ENCODE measurements at regions not wholly inside any gene's neighbourhood (a gene's known extent, or its start where the extent isn't known, plus 50 kb on each side); places are given as distances from the start of the nearest gene placed in this dataset.

DNA sequence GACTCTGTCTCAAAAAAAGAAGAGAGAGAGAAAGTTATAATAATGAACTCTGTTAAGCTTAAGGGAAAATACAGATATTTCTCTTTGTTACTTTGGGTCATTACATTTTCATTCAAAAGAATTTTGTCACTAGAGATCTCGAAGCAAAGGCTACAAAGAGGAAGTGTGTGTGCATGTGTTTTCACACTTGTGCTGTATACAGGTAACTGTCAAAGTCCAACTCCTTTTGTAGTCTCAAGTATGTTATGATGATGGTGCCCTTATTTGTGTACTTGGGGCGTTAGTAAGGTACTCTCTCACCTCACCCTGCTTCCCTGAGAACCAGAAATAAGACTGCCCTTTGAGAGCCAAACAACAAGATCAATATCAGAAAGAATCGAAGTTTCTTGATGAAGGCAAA, 152.9 kb upstream of the ZNF644 start:
- no peak for ATAC-seq
- Histone ChIP-seq H3K4me3 (no peak overlapping the region), H3K4me2 (ENCODE audit: control insufficient read depth, insufficient read depth) (no peak overlapping the region), H3K27ac (ENCODE audit: control insufficient read depth, insufficient read depth) (no peak overlapping the region), H3K36me3 (ENCODE audit: control insufficient read depth in 2 of 2, insufficient read depth in 2 of 2, low read length in 1 of 2) (no peaks in the 10 kb centered on the region), H4K20me1 (ENCODE audit: control insufficient read depth, insufficient read depth) (no peaks in the 10 kb centered on the region), H3K9ac (ENCODE audit: control insufficient read depth, insufficient read depth, low read length) (no peak overlapping the region), H2AFZ (ENCODE audit: control insufficient read depth, low read depth, low read length) (no peak overlapping the region), H3K27me3 (replicated peaks in 1 of 2; ENCODE audit: control insufficient read depth in 2 of 2, insufficient read depth in 2 of 2, low read length in 1 of 2) (no peaks in the 10 kb centered on the region), H3K9me3 (replicated peaks; ENCODE audit: control insufficient read depth, insufficient read depth, low read length) (no peaks in the 10 kb centered on the region), H3K4me1 (ENCODE audit: control insufficient read depth, insufficient read depth, low read length) (no peaks in the 10 kb centered on the region), H3K79me2 (ENCODE audit: control insufficient read depth, insufficient read depth, low read length) (no peaks in the 10 kb centered on the region)
- ChIA-PET RAD21 (ENCODE audit: unreplicated experiment) (no interaction called here), SMC1A (ENCODE audit: uncharacterized antibody, unreplicated experiment) (no interaction called here), POLR2A (no interaction called here), CTCF (interaction anchor here (1.8 kb wide), 1 partner anchor 9 kb away, joined by 4 read pairs; no protein-coding TSS in a partner anchor)
- intact Hi-C loops (cut with micrococcal nuclease; ENCODE audit: unreplicated experiment): no loop called here
- in situ Hi-C loops (cut with MboI): loop anchor here (25.0 kb wide), 1 partner anchor 1062 kb away; no protein-coding TSS in a partner anchor
- FAIRE-seq: no peak
- no peak for DNase-seq (ENCODE audit: low read depth, low spot score)
- TF ChIP-seq RFX5 (IDR thresholded peaks at IDR 0.05; ENCODE audit: low read depth, low read length): no peak
- no peak for TF ChIP-seq NFXL1 (IDR thresholded peaks at IDR 0.05; ENCODE audit: borderline replicate concordance)
- no peak for TF ChIP-seq MYC (IDR thresholded peaks at IDR 0.05; ENCODE audit: insufficient read depth, insufficient read length, insufficient replicate concordance, low read length, severe bottlenecking)
- no peak for TF ChIP-seq BRCA1 (IDR thresholded peaks at IDR 0.05; ENCODE audit: low read depth, low read length)
- no peak for TF ChIP-seq CHD4 (IDR thresholded peaks at IDR 0.05)
- TF ChIP-seq CEBPB (IDR thresholded peaks at IDR 0.05; ENCODE audit: borderline replicate concordance in 1 of 2, low read depth in 2 of 2, low read length in 2 of 2): no peak
- no peak for TF ChIP-seq ESRRA (IDR thresholded peaks at IDR 0.05; ENCODE audit: low read length)
- TF ChIP-seq IRF4 (IDR thresholded peaks at IDR 0.05; ENCODE audit: low read depth, low read length): no peak
- no peak for TF ChIP-seq NBN (IDR thresholded peaks at IDR 0.05)
- TF ChIP-seq SUPT20H (IDR thresholded peaks at IDR 0.05; ENCODE audit: borderline replicate concordance, control insufficient read depth, low read depth, low read length): no peak
- no peak for TF ChIP-seq ZNF274 (IDR thresholded peaks at IDR 0.05; ENCODE audit: insufficient read depth, insufficient read length)
- no peak for TF ChIP-seq YBX1 (IDR thresholded peaks at IDR 0.05)
- no peak for TF ChIP-seq WRNIP1 (IDR thresholded peaks at IDR 0.05; ENCODE audit: borderline replicate concordance, low read depth, low read length)
- no peak for TF ChIP-seq DPF2 (IDR thresholded peaks at IDR 0.05)
- no TSS peak for BruUV-seq (replicated peaks)
- WGBS (ENCODE audit: insufficient coverage, insufficient replicate concordance, low lambda C conversion rate, missing lambda C conversion rate): 0% methylated on average over 3 of the region's 3 CpGs
